SU-DHL-6 (cell line): ENCODE measurements at regions not wholly inside any gene's neighbourhood (a gene's known extent, or its start where the extent isn't known, plus 50 kb on each side); places are given as distances from the start of the nearest gene placed in this dataset.
"Not testable (repeated sequence)": the region's sequence is repeated elsewhere in the genome, so short reads cannot be mapped to it uniquely, and the experiment has no call there.

Experiments
- H2AFZ ChIP-seq: fragments of 200-600 bp; sonication (generic); 2 replicates; pipeline ENCODE4 v1.6.1; 2014; ENCODE audit warnings: low read depth, mild to moderate bottlenecking, moderate library complexity, mixed read lengths, antibody characterized with exemption, low read length; ENCODE audit not compliant: severe bottlenecking
- H3F3A ChIP-seq: fragments of 200-600 bp; shearing (Covaris generic); 2 replicates; pipeline ENCODE4 v1.6.0; 2016; ENCODE audit warnings: antibody characterized with exemption, mild to moderate bottlenecking; ENCODE audit not compliant: insufficient read depth
- H3K27ac ChIP-seq: fragments of 200-600 bp; sonication (generic); 2 replicates; pipeline ENCODE4 v1.5.1; 2016; ENCODE audit warnings: low read depth, mild to moderate bottlenecking, low read length, moderate library complexity, mixed read lengths
- H3K27me3 ChIP-seq: fragments of 200-600 bp; sonication (generic), shearing (Covaris generic); 2 replicates; pipeline ENCODE4 v1.6.0; 2014; ENCODE audit warnings: mild to moderate bottlenecking, low read length
- H3K36me3 ChIP-seq: fragments of 200-600 bp; sonication (generic); 2 replicates; pipeline ENCODE4 v1.6.1; 2014; ENCODE audit warnings: mild to moderate bottlenecking, low read length, mixed read lengths
- H3K4me2 ChIP-seq: fragments of 300-600, 200-600 bp; shearing (Covaris generic), sonication (generic); 2 replicates; pipeline ENCODE4 v1.6.0; 2014; ENCODE audit warnings: low read length, low read depth, mild to moderate bottlenecking; ENCODE audit not compliant: poor library complexity, severe bottlenecking
- H3K4me3 ChIP-seq: fragments of 200-600 bp; sonication (generic); 2 replicates; pipeline ENCODE4 v1.5.1; 2014; ENCODE audit warnings: antibody characterized with exemption, low read length, mild to moderate bottlenecking, mixed read lengths; ENCODE audit not compliant: insufficient read depth, poor library complexity, severe bottlenecking
- H3K79me2 ChIP-seq: fragments of 200-600 bp; sonication (generic); 2 replicates; pipeline ENCODE4 v1.6.1; 2014; ENCODE audit warnings: mild to moderate bottlenecking, low read length, moderate library complexity; ENCODE audit not compliant: insufficient read depth
- H3K9ac ChIP-seq: fragments of 200-600 bp; sonication (generic); 2 replicates; pipeline ENCODE4 v1.7.0; 2014; ENCODE audit warnings: mild to moderate bottlenecking, low read length
- H3K9me2 ChIP-seq: fragments of 200-600 bp; sonication (generic); replicated peaks from 2 replicates; pipeline ENCODE4 v1.6.1; 2014; ENCODE audit warnings: low read length; ENCODE audit not compliant: insufficient read depth
- H3K9me3 ChIP-seq: fragments of 200-600 bp; sonication (generic); 2 replicates; pipeline ENCODE4 v1.6.1; 2014; ENCODE audit warnings: low read length, mixed read lengths; ENCODE audit not compliant: insufficient read depth
- H4K20me1 ChIP-seq: fragments of 200-600 bp; sonication (generic); 2 replicates; pipeline ENCODE4 v1.6.1; 2014; ENCODE audit warnings: low read depth, mild to moderate bottlenecking, antibody characterized with exemption, low read length, moderate library complexity, mixed read lengths
- CTCF ChIP-seq: fragments of 200-600 bp; sonication (generic); IDR thresholded peaks from one replicate; pipeline ENCODE4 v1.5.1; 2017; ENCODE audit warnings: antibody characterized with exemption, mild to moderate bottlenecking, low read length, moderate library complexity; ENCODE audit not compliant: insufficient read depth, poor library complexity, severe bottlenecking
- EZH2phosphoT487 ChIP-seq: fragments of 200-600 bp; sonication (generic), shearing (Covaris generic); conservative IDR thresholded peaks from 2 replicates; pipeline ENCODE4 v1.6.1; 2018; ENCODE audit warnings: mild to moderate bottlenecking, antibody characterized with exemption, low read length, moderate library complexity, mixed read lengths

GRCh38 chr2:234392041-234392615 is 104.8 kb downstream of the ARL4C start:
- Histone ChIP-seq H3K27me3 (no peaks in the 10 kb centered on the region), H3K4me2 (no peak overlapping the region), H3K79me2 (no peaks in the 10 kb centered on the region), H3K4me3 (no peak overlapping the region), H4K20me1 (no peaks in the 10 kb centered on the region), H2AFZ (no peak overlapping the region), H3K9me3 (no peaks in the 10 kb centered on the region), H3K36me3 (no peaks in the 10 kb centered on the region), H3K9ac (no peak overlapping the region), H3K9me2 (no peaks in the 10 kb centered on the region), H3F3A (no peaks in the 10 kb centered on the region), H3K27ac (no peak overlapping the region)
- TF ChIP-seq EZH2phosphoT487 (no peak), CTCF (no peak)

GRCh38 chr2:234391625-234392024 is 105.3 kb downstream of the ARL4C start:
- H3K79me2 ChIP-seq, result no peaks in the 10 kb centered on the region
- TF ChIP-seq EZH2phosphoT487 (no peak), CTCF (no peak)
- no peaks in the 10 kb centered on the region for H3K27me3 ChIP-seq
- H2AFZ ChIP-seq, result no peak overlapping the region
- no peaks in the 10 kb centered on the region for H3K9me2 ChIP-seq
- H3K9me3 ChIP-seq, result no peaks in the 10 kb centered on the region
- H3K27ac ChIP-seq, result no peak overlapping the region
- no peaks in the 10 kb centered on the region for H3K36me3 ChIP-seq
- no peaks in the 10 kb centered on the region for H4K20me1 ChIP-seq
- H3K9ac ChIP-seq, result no peak overlapping the region
- no peaks in the 10 kb centered on the region for H3F3A ChIP-seq
- no peak overlapping the region for H3K4me3 ChIP-seq
- H3K4me2 ChIP-seq, result no peak overlapping the region

GRCh38 chr2:234389661-234390060 is 107.2 kb downstream of the ARL4C start:
- H3K9me3 ChIP-seq, H3K27ac ChIP-seq, H3K4me2 ChIP-seq, H4K20me1 ChIP-seq, H3F3A ChIP-seq, H3K9ac ChIP-seq, H3K27me3 ChIP-seq, H2AFZ ChIP-seq, H3K9me2 ChIP-seq, H3K79me2 ChIP-seq, H3K4me3 ChIP-seq, H3K36me3 ChIP-seq: not testable (repeated sequence)

- Histone ChIP-seq H3K27ac (no peak overlapping the region), H3K4me3 (no peak overlapping the region), H3F3A (no peaks in the 10 kb centered on the region), H3K9me2 (no peaks in the 10 kb centered on the region), H3K4me2 (no peak overlapping the region), H3K79me2 (no peaks in the 10 kb centered on the region), H4K20me1 (no peaks in the 10 kb centered on the region), H2AFZ (no peak overlapping the region), H3K36me3 (no peaks in the 10 kb centered on the region), H3K9ac (no peak overlapping the region), H3K27me3 (no peaks in the 10 kb centered on the region), H3K9me3 (no peaks in the 10 kb centered on the region)
- TF ChIP-seq EZH2phosphoT487 (no peak), CTCF (no peak)
Measured at GRCh38 chr2:234388591-234388990, 108.3 kb downstream of the ARL4C start.
